ENCODE measurements at regions not wholly inside any gene's neighbourhood (a gene's known extent, or its start where the extent isn't known, plus 50 kb on each side); places are given as distances from the start of the nearest gene placed in this dataset.

GRCh38 chr15:69577397-69577796 is 124.8 kb downstream of the RPLP1 start:
- TF ChIP-seq CTCF (IDR thresholded peaks at IDR 0.05) (no peak), POLR2AphosphoS5 (IDR thresholded peaks at IDR 0.05; ENCODE audit: low read depth, low read length) (no peak), SIN3A (IDR thresholded peaks at IDR 0.05; ENCODE audit: borderline replicate concordance, insufficient read depth, low read depth, low read length) (no peak)
